ENCODE measurements at regions not wholly inside any gene's neighbourhood (a gene's known extent, or its start where the extent isn't known, plus 50 kb on each side); places are given as distances from the start of the nearest gene placed in this dataset.

- TF ChIP-seq CTCF (conservative IDR thresholded peaks at IDR 0.05 in 1 of 2, IDR thresholded peaks at IDR 0.05 in 1 of 2; ENCODE audit: low read depth in 1 of 2, low read length in 2 of 2) (no peak), EZH2 (IDR thresholded peaks at IDR 0.05; ENCODE audit: low read length, missing control alignments) (no peak)
Observed at GRCh38 chr7:35552691-35553090, 142.2 kb downstream of the HERPUD2 start.
